Right lobe of liver (tissue), 4 donors: ENCODE measurements at regions not wholly inside any gene's neighbourhood (a gene's known extent, or its start where the extent isn't known, plus 50 kb on each side); places are given as distances from the start of the nearest gene placed in this dataset.

Source experiments
- CTCF ChIP-seq, 4 donors: fragments of 200-600 bp in 3 of 4; fragments of 450-650 bp in 1 of 4; IDR thresholded peaks; one replicate each; pipeline versions ENCODE4 v1.5.1 to v1.8.0; 2016 to 2022; ENCODE audit warnings: antibody characterized with exemption in 4 of 4, mild to moderate bottlenecking in 2 of 4
- POLR2A ChIP-seq: fragments of 450-650 bp; IDR thresholded peaks from one replicate; pipeline ENCODE4 v1.6.1; 2017; ENCODE audit warnings: antibody characterized with exemption, mild to moderate bottlenecking
- donor health status: DM: no; HTN: no; CAD: no.
- donor health status: DM: no; HTN: no; CAD: no.
- donor health status: DM: no; HTN: yes; CAD: no.

GRCh38 chr7:45482451-45482850 lies 91.7 kb upstream of the ADCY1 start:
- TF ChIP-seq CTCF (IDR thresholded peaks at IDR 0.05): no peak
- TF ChIP-seq POLR2A: no peak
